GM10248 (cell line): ENCODE measurements at regions not wholly inside any gene's neighbourhood (a gene's known extent, or its start where the extent isn't known, plus 50 kb on each side); places are given as distances from the start of the nearest gene placed in this dataset.

Experiments used
- CTCF ChIA-PET: fragments of 300-600 bp; sonication (Branson Sonifier 250); formaldehyde crosslinking; extraction: SDS; loops from one replicate; lab custom pipeline; 2021; ENCODE audit warnings: antibody characterized with exemption; lab: Yijun Ruan, JAX
- POLR2A ChIA-PET: fragments of 350-650 bp; sonication (Branson Sonifier 250); formaldehyde crosslinking; extraction: SDS; loops from one replicate; lab custom pipeline; 2020; ENCODE audit warnings: antibody characterized with exemption; lab: Yijun Ruan, JAX
- DNase-seq: peaks from one replicate; pipeline ENCODE4 v3.0.0; 2012; ENCODE audit errors: extremely low spot score
- CTCF ChIP-seq: IDR thresholded peaks from 2 replicates; pipeline ENCODE4 v1.5.1; 2012; ENCODE audit warnings: mild to moderate bottlenecking, low read depth; ENCODE audit errors: extremely low read depth, missing control alignments, control extremely low read depth

DNA sequence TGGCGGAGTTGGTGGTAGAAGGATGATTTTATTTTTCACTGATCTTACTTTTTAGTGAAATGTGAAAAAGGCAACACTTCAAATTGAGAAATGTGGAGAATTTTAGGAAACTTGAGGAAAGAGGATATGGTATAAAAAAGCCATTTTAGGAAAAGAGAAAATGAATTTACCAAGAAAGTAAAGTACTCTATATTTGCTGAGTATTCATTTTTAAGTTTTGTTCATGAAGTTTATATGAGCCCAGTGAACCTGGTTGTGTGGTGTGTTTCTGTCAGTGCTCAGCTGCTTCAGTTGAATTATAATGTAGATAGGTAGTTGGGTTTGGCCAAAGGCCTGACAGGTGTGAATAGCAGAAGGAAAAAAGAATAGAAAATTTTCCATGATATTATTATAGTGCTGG is 345.5 kb upstream of the FSTL5 start:
- ChIA-PET POLR2A (no interaction called here), CTCF (interaction anchor here (0.7 to 1.1 kb wide), 4 partner anchors 9 to 1039 kb away, joined by 3 to 4 read pairs (median 3); no protein-coding TSS in a partner anchor)
- no peak for TF ChIP-seq CTCF
- no peak for DNase-seq

- CTCF ChIA-PET, result no interaction called here
- POLR2A ChIA-PET, result no interaction called here
- no peak for DNase-seq
- no peak for TF ChIP-seq CTCF
These were observed 342.5 kb upstream of the FSTL5 start for GRCh38 chr4:162506253-162506652.

GRCh38 chr4:162503868-162504267 is 340.1 kb upstream of the FSTL5 start:
- POLR2A ChIA-PET, result no interaction called here
- no peak for TF ChIP-seq CTCF
- CTCF ChIA-PET, result interaction anchor here (1.0 kb wide), 1 partner anchor 9 kb away, joined by 4 read pairs; no protein-coding TSS in a partner anchor
- no peak for DNase-seq

- POLR2A ChIA-PET, result no interaction called here
- no peak for DNase-seq
- TF ChIP-seq CTCF, result no peak
- CTCF ChIA-PET, result no interaction called here
These were observed 338.3 kb upstream of the FSTL5 start for GRCh38 chr4:162502109-162502508.

GRCh38 chr4:162499478-162499877 is 335.7 kb upstream of the FSTL5 start:
- TF ChIP-seq CTCF, result no peak
- ChIA-PET POLR2A (no interaction called here), CTCF (interaction anchor here (1.0 to 3.6 kb wide), 3 partner anchors 11 to 833 kb away, joined by 3 to 32 read pairs (median 12); partner anchors contain the start of gene NPY1R)
- peak; percentile 7 for DNase-seq

DNA sequence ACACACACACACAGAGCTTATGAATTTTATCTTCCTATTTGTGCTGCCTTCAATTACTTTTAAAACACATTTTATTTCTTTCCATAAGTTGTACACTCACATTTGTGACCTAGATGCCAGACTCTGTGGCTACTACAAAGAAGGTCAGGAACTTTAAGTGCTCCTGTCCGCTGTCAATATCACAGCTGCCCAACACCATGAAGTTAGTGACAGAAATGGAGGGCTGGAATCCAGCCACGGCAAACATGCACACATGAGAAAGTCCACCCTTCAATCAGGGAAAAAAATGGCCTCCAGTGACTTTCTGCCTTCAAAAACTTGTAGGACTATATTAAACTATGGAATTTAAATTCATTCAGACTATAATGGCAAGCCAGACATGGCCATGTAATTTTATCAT is 334.4 kb upstream of the FSTL5 start:
- POLR2A ChIA-PET, result no interaction called here

More for the DNA sequence above, 334.4 kb upstream of the FSTL5 start:
- CTCF ChIA-PET, result interaction anchor here (0.6 to 3.6 kb wide), 23 partner anchors 10 to 1051 kb away, joined by 3 to 32 read pairs (median 4); partner anchors contain the start of gene NPY1R
- no peak for TF ChIP-seq CTCF
- DNase-seq, result no peak
